Liver (tissue), 3 donors: ENCODE measurements at regions not wholly inside any gene's neighbourhood (a gene's known extent, or its start where the extent isn't known, plus 50 kb on each side); places are given as distances from the start of the nearest gene placed in this dataset.

Experiments used
- ATF3 ChIP-seq: IDR thresholded peaks from 2 replicates; pipeline ENCODE4 v1.6.1; 2016; ENCODE audit warnings: antibody characterized with exemption
- CTCF ChIP-seq: fragments of 150-350 bp; IDR thresholded peaks from 2 replicates; pipeline ENCODE4 v1.5.1; 2017; ENCODE audit warnings: improper control_type of control experiment, low read depth, low read length; ENCODE audit not compliant: missing input control
- EGR1 ChIP-seq, 2 donors: IDR thresholded peaks; 2 replicates each; pipeline ENCODE4 v1.6.1; 2016 to 2018; ENCODE audit warnings: antibody characterized with exemption in 2 of 2, low read depth in 2 of 2
- FOXA1 ChIP-seq: IDR thresholded peaks from 2 replicates; pipeline ENCODE4 v1.6.1; 2016; ENCODE audit warnings: antibody characterized with exemption
- HNF4A ChIP-seq, 2 donors: conservative IDR thresholded peaks; 2 replicates each; pipeline ENCODE4 v1.6.1; 2016; ENCODE audit warnings: antibody characterized with exemption in 2 of 2, mild to moderate bottlenecking in 2 of 2
- MAX ChIP-seq: IDR thresholded peaks from 2 replicates; pipeline ENCODE4 v1.6.1; 2016; ENCODE audit warnings: antibody characterized with exemption
- RAD21 ChIP-seq, 2 donors: IDR thresholded peaks; 2 replicates each; pipeline ENCODE4 v1.6.1; 2016; ENCODE audit warnings: antibody characterized with exemption in 2 of 2, mild to moderate bottlenecking in 2 of 2
- REST ChIP-seq: IDR thresholded peaks from 2 replicates; pipeline ENCODE4 v1.6.1; 2016; ENCODE audit warnings: antibody characterized with exemption, mild to moderate bottlenecking
- RXRA ChIP-seq, 2 donors: IDR thresholded peaks; 2 replicates each; pipeline ENCODE4 v1.6.1; 2017 to 2018; ENCODE audit warnings: antibody characterized with exemption in 2 of 2, mild to moderate bottlenecking in 1 of 2
- SP1 ChIP-seq: IDR thresholded peaks from 2 replicates; pipeline ENCODE4 v1.6.1; 2018; ENCODE audit warnings: antibody characterized with exemption, mild to moderate bottlenecking
- TAF1 ChIP-seq: conservative IDR thresholded peaks from 2 replicates; pipeline ENCODE4 v1.6.1; 2016; ENCODE audit warnings: antibody characterized with exemption, mild to moderate bottlenecking
- YY1 ChIP-seq: IDR thresholded peaks from 2 replicates; pipeline ENCODE4 v1.6.1; 2016; ENCODE audit warnings: antibody characterized with exemption, mild to moderate bottlenecking
- donor health status: healthy.
- donor health status: healthy.

- TF ChIP-seq CTCF: no peak
- no peak for TF ChIP-seq REST
- no peak for TF ChIP-seq EGR1 (IDR thresholded peaks at IDR 0.05; ENCODE audit: low read depth in 2 of 2)
- TF ChIP-seq YY1: no peak
- no peak for TF ChIP-seq RXRA (IDR thresholded peaks at IDR 0.05)
- no peak for TF ChIP-seq ATF3
- TF ChIP-seq TAF1: no peak
- TF ChIP-seq MAX: no peak
- TF ChIP-seq HNF4A (conservative IDR thresholded peaks at IDR 0.05): no peak
- TF ChIP-seq RAD21 (IDR thresholded peaks at IDR 0.05): no peak
- no peak for TF ChIP-seq SP1
- TF ChIP-seq FOXA1: no peak
Measured at GRCh38 chrX:22424919-22425318, 152.2 kb downstream of the CBLL2 start.
